PC-9 (cell line): ENCODE measurements at regions not wholly inside any gene's neighbourhood (a gene's known extent, or its start where the extent isn't known, plus 50 kb on each side); places are given as distances from the start of the nearest gene placed in this dataset.

ENCODE experiments used
- BruUV-seq: library from RNA; stranded (reverse); fragments of 400-500 nt; replicated peaks from 2 replicates; lab custom pipeline; 2021; lab: Mats Ljungman, UMichigan
- CTCF ChIA-PET: fragments of 300-600 bp; sonication (Branson Sonifier 250); formaldehyde crosslinking; loops from one replicate; lab custom pipeline; 2022; ENCODE audit warnings: antibody characterized with exemption; lab: Charles Lee
- POLR2A ChIA-PET: fragments of 300-600 bp; sonication (Branson Sonifier 250); formaldehyde crosslinking; loops from one replicate; lab custom pipeline; 2022; ENCODE audit warnings: antibody characterized with exemption; ENCODE audit not compliant: unreplicated experiment; lab: Charles Lee
- DNase-seq, 2 experiments: peaks; one replicate each; pipeline versions ENCODE4 v3.0.0 to v3.0.0-alpha.2; 2015 to 2022; ENCODE audit warnings: mixed read lengths in 1 of 2
- H2AFZ ChIP-seq: fragments of 200-600 bp; sonication (generic); 2 replicates; pipeline ENCODE4 v1.8.1; 2017; ENCODE audit warnings: antibody characterized with exemption
- H3F3A ChIP-seq: fragments of 200-600 bp; sonication (generic); 2 replicates; pipeline ENCODE4 v1.8.1; 2017; ENCODE audit warnings: antibody characterized with exemption, mild to moderate bottlenecking, low read depth; ENCODE audit not compliant: insufficient read depth
- H3K27ac ChIP-seq: fragments of 200-600 bp; sonication (generic); 2 replicates; pipeline ENCODE4 v1.6.1; 2016; ENCODE audit warnings: mixed run types
- H3K27me3 ChIP-seq: fragments of 200-600 bp; sonication (generic); 2 replicates; pipeline ENCODE4 v1.6.1; 2016; ENCODE audit warnings: low read depth, mixed run types; ENCODE audit not compliant: insufficient read depth
- H3K36me3 ChIP-seq: fragments of 200-600 bp; sonication (generic); 2 replicates; pipeline ENCODE4 v1.6.1; 2016; ENCODE audit warnings: low read depth, mixed run types
- H3K4me1 ChIP-seq: fragments of 200-600 bp; sonication (generic); replicated peaks from 2 replicates; pipeline ENCODE4 v1.6.1; 2016; ENCODE audit warnings: mixed run types; ENCODE audit not compliant: insufficient read depth
- H3K4me2 ChIP-seq: fragments of 200-600 bp; sonication (generic); 2 replicates; pipeline ENCODE4 v1.6.1; 2017; ENCODE audit warnings: mixed run types
- H3K4me3 ChIP-seq: fragments of 200-600 bp; sonication (generic); 2 replicates; pipeline ENCODE4 v1.6.1; 2016; ENCODE audit warnings: mixed run types
- H3K79me2 ChIP-seq: fragments of 200-600 bp; sonication (generic); 2 replicates; pipeline ENCODE4 v1.6.1; 2017; ENCODE audit warnings: low read depth, mixed run types
- H3K9me2 ChIP-seq: fragments of 200-600 bp; sonication (generic); 2 replicates; pipeline ENCODE4 v1.8.1; 2017; ENCODE audit warnings: mild to moderate bottlenecking; ENCODE audit not compliant: insufficient read depth
- H3K9me3 ChIP-seq: fragments of 200-600 bp; sonication (generic); 2 replicates; pipeline ENCODE4 v1.8.1; 2016; ENCODE audit warnings: low read depth; ENCODE audit not compliant: insufficient read depth
- H4K20me1 ChIP-seq: fragments of 200-600 bp; sonication (generic); 2 replicates; pipeline ENCODE4 v1.8.1; 2017; ENCODE audit not compliant: insufficient read depth
- EZH2 ChIP-seq: fragments of 200-600 bp; sonication (generic); IDR thresholded peaks from 2 replicates; pipeline ENCODE4 v1.8.0; 2017; ENCODE audit warnings: antibody characterized with exemption, low read depth
- intact Hi-C: fragments of 100-400 bp; cut with micrococcal nuclease; formaldehyde crosslinking; loops from one replicate; pipeline ENCODE4 v1.10.0; 2022; ENCODE audit not compliant: unreplicated experiment
- TF ChIP-seq, protein P1 (sequence below): fragments of 200-600 bp; sonication (generic); conservative IDR thresholded peaks from 2 replicates; pipeline ENCODE4 v1.6.1; 2017; ENCODE audit warnings: mixed run types, antibody characterized with exemption, mild to moderate bottlenecking, moderate library complexity

- CTCF ChIA-PET, result no interaction called here
- DNase-seq, result no peak
- no TSS peak for BruUV-seq
- POLR2A ChIA-PET, result no interaction called here
- Histone ChIP-seq H3K9me3 (no peaks in the 10 kb centered on the region), H3K4me2 (no peak overlapping the region), H2AFZ (no peak overlapping the region), H3K4me3 (no peak overlapping the region), H3K27me3 (0 out of 2 replicates have a peak, but pooled peaks cover 1% of the 10 kb centered on the region), H4K20me1 (no peaks in the 10 kb centered on the region), H3K9me2 (no peaks in the 10 kb centered on the region), H3K79me2 (no peaks in the 10 kb centered on the region), H3K27ac (no peak overlapping the region), H3K36me3 (no peaks in the 10 kb centered on the region), H3K4me1 (no peaks in the 10 kb centered on the region), H3F3A (no peaks in the 10 kb centered on the region)
- TF ChIP-seq EZH2, result no peak
- TF ChIP-seq, protein P1, sequence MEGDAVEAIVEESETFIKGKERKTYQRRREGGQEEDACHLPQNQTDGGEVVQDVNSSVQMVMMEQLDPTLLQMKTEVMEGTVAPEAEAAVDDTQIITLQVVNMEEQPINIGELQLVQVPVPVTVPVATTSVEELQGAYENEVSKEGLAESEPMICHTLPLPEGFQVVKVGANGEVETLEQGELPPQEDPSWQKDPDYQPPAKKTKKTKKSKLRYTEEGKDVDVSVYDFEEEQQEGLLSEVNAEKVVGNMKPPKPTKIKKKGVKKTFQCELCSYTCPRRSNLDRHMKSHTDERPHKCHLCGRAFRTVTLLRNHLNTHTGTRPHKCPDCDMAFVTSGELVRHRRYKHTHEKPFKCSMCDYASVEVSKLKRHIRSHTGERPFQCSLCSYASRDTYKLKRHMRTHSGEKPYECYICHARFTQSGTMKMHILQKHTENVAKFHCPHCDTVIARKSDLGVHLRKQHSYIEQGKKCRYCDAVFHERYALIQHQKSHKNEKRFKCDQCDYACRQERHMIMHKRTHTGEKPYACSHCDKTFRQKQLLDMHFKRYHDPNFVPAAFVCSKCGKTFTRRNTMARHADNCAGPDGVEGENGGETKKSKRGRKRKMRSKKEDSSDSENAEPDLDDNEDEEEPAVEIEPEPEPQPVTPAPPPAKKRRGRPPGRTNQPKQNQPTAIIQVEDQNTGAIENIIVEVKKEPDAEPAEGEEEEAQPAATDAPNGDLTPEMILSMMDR, result no peak
- intact Hi-C loops, result no loop called here
These were observed 565.8 kb upstream of the TBX3 start for GRCh38 chr12:115249671-115250278.

DNA sequence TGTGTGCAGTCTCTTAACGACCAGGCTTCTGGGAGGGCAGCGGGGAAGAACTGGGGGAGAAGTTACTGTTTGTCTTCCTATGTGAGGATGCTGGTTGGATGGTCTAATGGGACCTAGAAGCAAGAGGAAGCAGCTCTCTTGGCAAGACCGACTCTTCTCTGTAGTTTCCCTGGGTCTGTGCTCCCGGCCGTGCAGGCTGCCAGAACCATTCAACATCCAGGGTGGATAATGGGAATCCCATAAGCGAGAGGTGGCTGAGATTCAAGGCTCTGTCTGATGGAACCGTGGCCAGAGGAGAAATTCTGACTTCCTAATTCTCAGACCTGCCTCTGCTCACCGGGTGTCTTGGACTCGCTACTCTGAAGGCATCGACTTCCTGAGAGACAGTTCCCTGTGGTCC, 561.0 kb upstream of the TBX3 start:
- ChIA-PET CTCF (no interaction called here), POLR2A (no interaction called here)

DNA sequence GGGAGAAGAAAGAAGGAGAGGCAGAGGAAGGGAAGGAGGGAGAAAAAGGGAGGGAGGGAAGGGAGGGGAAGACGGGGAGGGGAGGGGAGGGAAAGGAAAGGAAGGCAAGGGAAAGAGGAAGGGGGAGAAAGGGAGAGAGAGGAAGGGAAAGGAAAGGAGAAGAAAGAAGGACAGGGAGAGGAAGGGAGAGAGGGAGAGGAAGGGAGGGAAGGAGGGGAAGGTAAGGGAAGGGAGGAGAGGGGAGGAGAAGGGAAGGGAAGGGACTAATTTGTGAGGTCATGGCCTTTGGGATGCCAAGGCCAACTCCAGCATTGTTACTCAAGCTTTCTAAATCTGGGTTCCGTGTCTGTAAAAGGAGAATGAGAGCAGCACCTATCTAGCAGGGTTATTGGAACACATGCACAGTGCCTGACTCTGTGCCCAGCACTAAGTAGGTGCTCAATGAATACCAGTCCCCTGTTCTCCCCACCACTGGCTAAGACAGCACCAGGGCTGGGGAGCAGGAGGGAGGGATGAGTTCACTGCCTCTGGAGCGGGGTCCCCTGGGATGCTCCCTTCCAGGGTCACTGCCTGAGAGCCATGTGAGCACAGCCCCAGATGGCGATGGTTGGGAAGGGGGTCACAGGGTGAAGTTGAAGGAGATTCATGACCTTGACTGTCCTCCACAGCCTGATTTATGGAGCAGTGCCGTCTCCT, 560.1 kb upstream of the TBX3 start:
- no peak overlapping the region for H3K4me3 ChIP-seq
- no peaks in the 10 kb centered on the region for H3K79me2 ChIP-seq
- no peaks in the 10 kb centered on the region for H4K20me1 ChIP-seq
- no peak overlapping the region for H3K27ac ChIP-seq
- H3K4me2 ChIP-seq, result no peak overlapping the region
- BruUV-seq, result no TSS peak
- no peak for TF ChIP-seq EZH2
- TF ChIP-seq, protein P1, result no peak
- intact Hi-C loops, result no loop called here
- H3K9me2 ChIP-seq, result no peaks in the 10 kb centered on the region
- no peak overlapping the region for H2AFZ ChIP-seq
- no peaks in the 10 kb centered on the region for H3K9me3 ChIP-seq
- POLR2A ChIA-PET, result no interaction called here
- H3K27me3 ChIP-seq, result 0 out of 2 replicates have a peak, but pooled peaks cover 6% of the 10 kb centered on the region
- CTCF ChIA-PET, result no interaction called here
- DNase-seq, result no peak
- no peaks in the 10 kb centered on the region for H3K36me3 ChIP-seq
- H3K4me1 ChIP-seq, result no peaks in the 10 kb centered on the region
- no peaks in the 10 kb centered on the region for H3F3A ChIP-seq

More for the DNA sequence above, 561.0 kb upstream of the TBX3 start:
- DNase-seq, result no peak
- no peak for TF ChIP-seq EZH2
- 0 out of 2 replicates have a peak, but pooled peaks cover 6% of the 10 kb centered on the region for H3K27me3 ChIP-seq
- no peak overlapping the region for H3K4me2 ChIP-seq
- no peak overlapping the region for H2AFZ ChIP-seq
- no peak overlapping the region for H3K27ac ChIP-seq
- no peaks in the 10 kb centered on the region for H3K9me2 ChIP-seq
- H3K79me2 ChIP-seq, result no peaks in the 10 kb centered on the region
- no TSS peak for BruUV-seq
- no peaks in the 10 kb centered on the region for H3K36me3 ChIP-seq
- no peaks in the 10 kb centered on the region for H3F3A ChIP-seq
- H3K9me3 ChIP-seq, result no peaks in the 10 kb centered on the region
- no peaks in the 10 kb centered on the region for H4K20me1 ChIP-seq
- intact Hi-C loops, result no loop called here
- no peak overlapping the region for H3K4me3 ChIP-seq
- H3K4me1 ChIP-seq, result no peaks in the 10 kb centered on the region
